ENCODE measurements at regions not wholly inside any gene's neighbourhood (a gene's known extent, or its start where the extent isn't known, plus 50 kb on each side); places are given as distances from the start of the nearest gene placed in this dataset.

GRCh38 chr3:193903966-193904365, 232.0 kb upstream of the HES1 start:
- no peak overlapping the region for H3K27ac ChIP-seq (ENCODE audit: low read depth, low read length)
- peaks cover 0 to 17% (median 7%) of the 10 kb centered on the region in 4 experiments; a peak in 6 of 7 replicates for H3K4me1 ChIP-seq (replicated peaks in 1 of 4; ENCODE audit: control insufficient read depth in 3 of 4, insufficient read depth in 4 of 4, low read length in 3 of 4)
- H2BK15ac ChIP-seq (ENCODE audit: low read length) = 0 out of 2 replicates have a peak overlapping the region, but pooled peaks have one; percentile 76
- no peak overlapping the region for H3K4ac ChIP-seq (replicated peaks; ENCODE audit: insufficient read length, low read depth, low read length)
- H2AFZ ChIP-seq (ENCODE audit: low read length) = no peak overlapping the region
- CTCF ChIA-PET (ENCODE audit: partially characterized antibody) = interaction anchor here (1.1 to 2.6 kb wide), 7 partner anchors 9 to 123 kb away, joined by 3 to 8 read pairs (median 3); no protein-coding TSS in a partner anchor
- no peaks in the 10 kb centered on the region for H3K79me1 ChIP-seq (ENCODE audit: low read depth, low read length)
- H3K14ac ChIP-seq (ENCODE audit: insufficient read length) = no peak overlapping the region
- TF ChIP-seq RFX5 (IDR thresholded peaks at IDR 0.05; ENCODE audit: borderline replicate concordance, low read depth, low read length) (no peak), CHD2 (IDR thresholded peaks at IDR 0.05; ENCODE audit: low read length) (no peak), RNF2 (IDR thresholded peaks at IDR 0.05; ENCODE audit: borderline replicate concordance, low read depth, low read length, missing control alignments, poor library complexity, severe bottlenecking) (no peak), MAFK (IDR thresholded peaks at IDR 0.05; ENCODE audit: low read depth, low read length) (no peak)
- POLR2A ChIA-PET (ENCODE audit: partially characterized antibody) = interaction anchor here (1.1 kb wide), 1 partner anchor 11 kb away, joined by 3 read pairs; no protein-coding TSS in a partner anchor
- no peaks in the 10 kb centered on the region for H3K79me2 ChIP-seq (ENCODE audit: control insufficient read depth in 1 of 2, insufficient read depth in 2 of 2, low read length in 2 of 2)
- no peak overlapping the region for H3K4me3 ChIP-seq (ENCODE audit: extremely low read depth in 1 of 4, insufficient read depth in 2 of 4, low read depth in 3 of 4, low read length in 4 of 4)
- H2BK5ac ChIP-seq (ENCODE audit: low read depth, low read length) = no peak overlapping the region
- H4K5ac ChIP-seq (ENCODE audit: insufficient read length, low read depth, low read length) = no peak overlapping the region
- peaks cover 4 to 9% of the 10 kb centered on the region in 2 experiments; a peak in 2 of 4 replicates for H3K9me3 ChIP-seq (ENCODE audit: insufficient read depth in 2 of 2, low read depth in 1 of 2, low read length in 1 of 2)
- H2BK20ac ChIP-seq (ENCODE audit: low read length) = no peak overlapping the region
- no peak overlapping the region for H4K8ac ChIP-seq (ENCODE audit: extremely low read depth, insufficient read depth, low read length)
- H3K36me3 ChIP-seq (ENCODE audit: control insufficient read depth in 2 of 4, insufficient read depth in 4 of 4, low read length in 3 of 4) = no peaks in the 10 kb centered on the region
- no peak overlapping the region for H3K9ac ChIP-seq (replicated peaks in 1 of 4; ENCODE audit: extremely low read depth in 1 of 4, low read depth in 3 of 4, low read length in 3 of 4)
- no peak overlapping the region for H2BK120ac ChIP-seq (replicated peaks; ENCODE audit: low read depth, low read length)
- H4K20me1 ChIP-seq (replicated peaks in 1 of 2; ENCODE audit: control insufficient read depth in 1 of 2, insufficient read depth in 2 of 2, low read length in 2 of 2) = no peaks in the 10 kb centered on the region
- H2BK12ac ChIP-seq (ENCODE audit: low read depth, low read length) = no peak overlapping the region
- no peak for FAIRE-seq
- H4K91ac ChIP-seq (replicated peaks; ENCODE audit: insufficient read length, low read length) = no peak overlapping the region
- H3K56ac ChIP-seq (replicated peaks; ENCODE audit: insufficient read length, low read depth, low read length) = no peak overlapping the region
- H3K23ac ChIP-seq (ENCODE audit: insufficient read length) = no peak overlapping the region
- no peak for DNase-seq (ENCODE audit: low read depth in 1 of 2, low spot score in 2 of 2)
- WGBS, 2 experiments (ENCODE audit: extremely low coverage in 1 of 2, insufficient coverage in 1 of 2, insufficient read length in 1 of 2, insufficient replicate concordance in 2 of 2, low coverage in 1 of 2, low lambda C conversion rate in 2 of 2, missing lambda C conversion rate in 1 of 2) = 81% methylated on average over 4 of the region's 4 CpGs; no CpG with 5 or more reads in 1 of the 2 experiments
- no peak overlapping the region for H2AK5ac ChIP-seq (ENCODE audit: low read depth, low read length)
- H3K18ac ChIP-seq (ENCODE audit: extremely low read depth, low read length) = no peak overlapping the region
- no peaks in the 10 kb centered on the region for H3K23me2 ChIP-seq (ENCODE audit: low read depth, low read length)
- peaks cover 0 to 3% (median 0%) of the 10 kb centered on the region in 4 experiments; a peak in 1 of 7 replicates for H3K27me3 ChIP-seq (replicated peaks in 1 of 4; ENCODE audit: control insufficient read depth in 3 of 4, extremely low read depth in 1 of 4, insufficient read depth in 3 of 4, low read length in 3 of 4)
- H3K4me2 ChIP-seq (ENCODE audit: insufficient read depth in 1 of 2, low read depth in 2 of 2, low read length in 2 of 2) = no peak overlapping the region

Data from H1 (cell line).